ENCODE measurements at regions not wholly inside any gene's neighbourhood (a gene's known extent, or its start where the extent isn't known, plus 50 kb on each side); places are given as distances from the start of the nearest gene placed in this dataset.

- no peak for TF ChIP-seq EZH2phosphoT487 (IDR thresholded peaks at IDR 0.05; ENCODE audit: borderline replicate concordance)
- TF ChIP-seq, protein P1, sequence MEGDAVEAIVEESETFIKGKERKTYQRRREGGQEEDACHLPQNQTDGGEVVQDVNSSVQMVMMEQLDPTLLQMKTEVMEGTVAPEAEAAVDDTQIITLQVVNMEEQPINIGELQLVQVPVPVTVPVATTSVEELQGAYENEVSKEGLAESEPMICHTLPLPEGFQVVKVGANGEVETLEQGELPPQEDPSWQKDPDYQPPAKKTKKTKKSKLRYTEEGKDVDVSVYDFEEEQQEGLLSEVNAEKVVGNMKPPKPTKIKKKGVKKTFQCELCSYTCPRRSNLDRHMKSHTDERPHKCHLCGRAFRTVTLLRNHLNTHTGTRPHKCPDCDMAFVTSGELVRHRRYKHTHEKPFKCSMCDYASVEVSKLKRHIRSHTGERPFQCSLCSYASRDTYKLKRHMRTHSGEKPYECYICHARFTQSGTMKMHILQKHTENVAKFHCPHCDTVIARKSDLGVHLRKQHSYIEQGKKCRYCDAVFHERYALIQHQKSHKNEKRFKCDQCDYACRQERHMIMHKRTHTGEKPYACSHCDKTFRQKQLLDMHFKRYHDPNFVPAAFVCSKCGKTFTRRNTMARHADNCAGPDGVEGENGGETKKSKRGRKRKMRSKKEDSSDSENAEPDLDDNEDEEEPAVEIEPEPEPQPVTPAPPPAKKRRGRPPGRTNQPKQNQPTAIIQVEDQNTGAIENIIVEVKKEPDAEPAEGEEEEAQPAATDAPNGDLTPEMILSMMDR (IDR thresholded peaks at IDR 0.05 in 2 of 3, conservative IDR thresholded peaks at IDR 0.05 in 1 of 3; ENCODE audit: borderline replicate concordance in 1 of 3, insufficient read depth in 1 of 3, low read depth in 2 of 3, low read length in 2 of 3): no peak
- no peak for TF ChIP-seq CEBPB (IDR thresholded peaks at IDR 0.05; ENCODE audit: low read depth)
- TF ChIP-seq, protein P2, sequence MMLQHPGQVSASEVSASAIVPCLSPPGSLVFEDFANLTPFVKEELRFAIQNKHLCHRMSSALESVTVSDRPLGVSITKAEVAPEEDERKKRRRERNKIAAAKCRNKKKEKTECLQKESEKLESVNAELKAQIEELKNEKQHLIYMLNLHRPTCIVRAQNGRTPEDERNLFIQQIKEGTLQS (IDR thresholded peaks at IDR 0.05): no peak
- no peak for TF ChIP-seq JUND (IDR thresholded peaks at IDR 0.05)
- TF ChIP-seq POLR2AphosphoS5 (IDR thresholded peaks at IDR 0.05; ENCODE audit: low read depth, low read length): no peak
Observed at GRCh38 chr11:89608234-89608966, 101.7 kb upstream of the TRIM77 start.
